GM12878 (cell line): ENCODE measurements at regions not wholly inside any gene's neighbourhood (a gene's known extent, or its start where the extent isn't known, plus 50 kb on each side); places are given as distances from the start of the nearest gene placed in this dataset.

Source experiments
- ATAC-seq: fragments of 200-7000 bp; cut with Tn5 transposase; 3 replicates; pipeline ENCODE4 v1.9.1; 2020; ENCODE audit warnings: mild to moderate bottlenecking, moderate library complexity
- BruUV-seq: library from RNA; stranded (reverse); fragments of 400-500 nt; replicated peaks from 2 replicates; lab custom pipeline; 2021; lab: Mats Ljungman, UMichigan
- CTCF ChIA-PET: fragments of 300-600 bp; sonication (Branson Sonifier 250); formaldehyde crosslinking; extraction: SDS; loops from one replicate; lab custom pipeline; 2021; ENCODE audit warnings: inconsistent platforms; lab: Yijun Ruan, JAX
- POLR2A ChIA-PET: fragments of 350-600 bp; formaldehyde crosslinking; extraction: SDS; loops from one replicate; lab custom pipeline; 2021; ENCODE audit warnings: inconsistent platforms; lab: Charles Lee
- RAD21 ChIA-PET: fragments of 300-600 bp; sonication (Branson Sonifier 250); formaldehyde crosslinking; loops from one replicate; lab custom pipeline; 2023; ENCODE audit warnings: antibody characterized with exemption; ENCODE audit not compliant: unreplicated experiment; lab: Charles Lee
- SMC1A ChIA-PET: fragments of 300-600 bp; sonication (Branson Sonifier 250); formaldehyde crosslinking; loops from one replicate; lab custom pipeline; 2023; ENCODE audit not compliant: unreplicated experiment, uncharacterized antibody; lab: Charles Lee
- DNase-seq: peaks from one replicate; pipeline ENCODE4 v3.0.0-alpha.2; 2011; ENCODE audit warnings: low read depth, low spot score
- FAIRE-seq: peaks from 3 replicates; lab custom pipeline; 2011; peaks lifted over from hg19 to GRCh38; lab: Jason Lieb, UNC
- H2AFZ ChIP-seq: 2 replicates; pipeline ENCODE4 v1.6.0; 2011; ENCODE audit warnings: low read depth, low read length, control low read depth; ENCODE audit not compliant: control insufficient read depth
- H3K27ac ChIP-seq: 2 replicates; pipeline ENCODE4 v1.5.1; 2011; ENCODE audit warnings: control low read depth; ENCODE audit not compliant: control insufficient read depth, insufficient read depth
- H3K27me3 ChIP-seq, 2 experiments: replicated peaks in 1 of 2; 2 replicates each; pipeline versions ENCODE4 v1.6.0 to v1.6.1; 2011; ENCODE audit warnings: low read length in 1 of 2; ENCODE audit not compliant: control insufficient read depth in 2 of 2, insufficient read depth in 2 of 2
- H3K36me3 ChIP-seq, 2 experiments: 2 replicates each; pipeline ENCODE4 v1.5.1; 2011; ENCODE audit warnings: low read length in 1 of 2; ENCODE audit not compliant: control insufficient read depth in 2 of 2, insufficient read depth in 2 of 2
- H3K4me1 ChIP-seq: 2 replicates; pipeline ENCODE4 v1.6.1; 2011; ENCODE audit warnings: mild to moderate bottlenecking, low read length, moderate library complexity, mixed read lengths; ENCODE audit not compliant: control insufficient read depth, insufficient read depth
- H3K4me2 ChIP-seq: 2 replicates; pipeline ENCODE4 v1.6.0; 2011; ENCODE audit warnings: control low read depth; ENCODE audit not compliant: control insufficient read depth, insufficient read depth
- H3K4me3 ChIP-seq: fragments of 200-600 bp; sonication (generic); 2 replicates; pipeline ENCODE4 v1.5.1; 2016
- H3K79me2 ChIP-seq: 2 replicates; pipeline ENCODE4 v1.6.0; 2011; ENCODE audit warnings: low read length; ENCODE audit not compliant: control insufficient read depth, insufficient read depth
- H3K9ac ChIP-seq: 2 replicates; pipeline ENCODE4 v1.8.0; 2011; ENCODE audit warnings: low read length, control low read depth, mixed read lengths; ENCODE audit not compliant: control insufficient read depth, insufficient read depth
- H3K9me3 ChIP-seq: replicated peaks from 3 replicates; pipeline ENCODE4 v1.5.1; 2011; ENCODE audit warnings: mild to moderate bottlenecking, low read length; ENCODE audit not compliant: control insufficient read depth, insufficient read depth
- H4K20me1 ChIP-seq: 2 replicates; pipeline ENCODE4 v1.6.0; 2011; ENCODE audit not compliant: control insufficient read depth, insufficient read depth
- REST ChIP-seq: IDR thresholded peaks from 2 replicates; pipeline ENCODE4 v1.6.1; 2012; ENCODE audit warnings: mild to moderate bottlenecking, low read depth, low read length
- SIN3A ChIP-seq: IDR thresholded peaks from 2 replicates; pipeline ENCODE4 v1.6.1; 2012; ENCODE audit warnings: low read depth, low read length, improper control_type of control experiment
- YY1 ChIP-seq: IDR thresholded peaks from 2 replicates; pipeline ENCODE4 v1.6.1; 2011; ENCODE audit warnings: low read depth, mild to moderate bottlenecking, low read length
- WGBS: methylation state at CpG from one replicate; pipeline ENCODE4 v1.1.6; 2016; ENCODE audit warnings: low lambda C conversion rate; ENCODE audit not compliant: insufficient replicate concordance, insufficient coverage; ENCODE audit errors: missing lambda C conversion rate; 5-methylcytosine and 5-hydroxymethylcytosine counted together
- in situ Hi-C: fragments of 300-500 bp; cut with MboI; formaldehyde crosslinking; loops from 9 replicates; pipeline ENCODE4 v1.14.3; 2018; ENCODE audit warnings: mixed read lengths
- intact Hi-C: fragments of 100-400 bp; cut with micrococcal nuclease; formaldehyde crosslinking; loops from one replicate; pipeline ENCODE4 v1.14.2; 2022; ENCODE audit not compliant: unreplicated experiment

GRCh38 chr4:188221090-188221489 is 81.8 kb downstream of the TRIML1 start (continued):
- no peak for TF ChIP-seq REST

GRCh38 chr4:188228279-188228678 is 89.0 kb downstream of the TRIML1 start:
- Histone ChIP-seq H2AFZ (no peak overlapping the region), H3K4me2 (no peak overlapping the region), H3K27ac (no peak overlapping the region), H4K20me1 (no peaks in the 10 kb centered on the region), H3K27me3 (no peaks in the 10 kb centered on the region), H3K79me2 (no peaks in the 10 kb centered on the region), H3K9me3 (no peaks in the 10 kb centered on the region), H3K4me1 (no peaks in the 10 kb centered on the region), H3K36me3 (no peaks in the 10 kb centered on the region), H3K4me3 (no peak overlapping the region), H3K9ac (no peak overlapping the region)
- 0% methylated on average over 1 of the region's 1 CpG for WGBS
- BruUV-seq = no TSS peak
- ChIA-PET POLR2A (interaction anchor here (0.7 kb wide), 1 partner anchor 255 kb away, joined by 8 read pairs; no protein-coding TSS in a partner anchor), CTCF (no interaction called here), SMC1A (no interaction called here), RAD21 (no interaction called here)
- in situ Hi-C loops = no loop called here
- DNase-seq (no peak), ATAC-seq (no peak), FAIRE-seq (no peak)
- intact Hi-C loops = no loop called here
- TF ChIP-seq YY1 = no peak
- TF ChIP-seq SIN3A = no peak
